H1 (cell line): ENCODE measurements at regions not wholly inside any gene's neighbourhood (a gene's known extent, or its start where the extent isn't known, plus 50 kb on each side); places are given as distances from the start of the nearest gene placed in this dataset.

Experiments used
- BRCA1 ChIP-seq: IDR thresholded peaks from 2 replicates; pipeline ENCODE4 v1.6.1; 2012; ENCODE audit warnings: low read depth, low read length, improper control_type of control experiment
- CHD7 ChIP-seq: fragments of 300-600 bp; sonication (generic); IDR thresholded peaks from 2 replicates; pipeline ENCODE4 v1.7.1; 2012; ENCODE audit warnings: low read length, moderate library complexity, mild to moderate bottlenecking, inconsistent platforms; ENCODE audit not compliant: insufficient replicate concordance
- CTCF ChIP-seq, 3 experiments: IDR thresholded peaks; 1 replicate in 2 of 3; 2 replicates in 1 of 3; pipeline versions ENCODE4 v1.5.1 to v1.6.1; 2011; ENCODE audit warnings: low read length in 3 of 3, mild to moderate bottlenecking in 3 of 3, inconsistent platforms in 2 of 3, low read depth in 1 of 3, moderate library complexity in 1 of 3; ENCODE audit not compliant: insufficient read depth in 1 of 3; ENCODE audit errors: control extremely low read depth in 1 of 3
- FOSL1 ChIP-seq: IDR thresholded peaks from 2 replicates; pipeline ENCODE4 v1.6.1; 2011; ENCODE audit warnings: mild to moderate bottlenecking, low read depth, low read length, moderate library complexity; ENCODE audit not compliant: insufficient read depth
- SUZ12 ChIP-seq: fragments of 200-600 bp; sonication (generic); IDR thresholded peaks from 2 replicates; pipeline ENCODE4 v1.6.1; 2012; ENCODE audit warnings: mild to moderate bottlenecking, inconsistent platforms, low read length, moderate library complexity, mixed read lengths
- TAF7 ChIP-seq: optimal IDR thresholded peaks from 2 replicates; pipeline ENCODE3; 2011; ENCODE audit warnings: low read depth, mild to moderate bottlenecking, inconsistent platforms, low read length, moderate library complexity, borderline replicate concordance

- TF ChIP-seq CTCF (IDR thresholded peaks at IDR 0.05; ENCODE audit: control extremely low read depth in 1 of 3, insufficient read depth in 1 of 3, low read depth in 1 of 3, low read length in 3 of 3): no peak
- TF ChIP-seq SUZ12: no peak
- no peak for TF ChIP-seq CHD7
- TF ChIP-seq BRCA1: no peak
- no peak for TF ChIP-seq TAF7
- TF ChIP-seq FOSL1: no peak
These were observed 214.5 kb downstream of the TBX15 start (continued) for GRCh38 chr1:118773656-118774055.
